HL-60 (cell line): ENCODE measurements at regions not wholly inside any gene's neighbourhood (a gene's known extent, or its start where the extent isn't known, plus 50 kb on each side); places are given as distances from the start of the nearest gene placed in this dataset.

ENCODE experiments used
- DNase-seq, 2 experiments: peaks; one replicate each; pipeline ENCODE4 v3.0.0-alpha.2; 2010 to 2020; ENCODE audit warnings: low read depth in 1 of 2, low spot score in 1 of 2
- H3K27ac ChIP-seq: fragments of 250-450 bp; sonication (Bioruptor Pico); replicated peaks from 2 replicates; pipeline ENCODE4 v1.5.1; 2020; ENCODE audit warnings: mild to moderate bottlenecking, moderate library complexity
- H3K27me3 ChIP-seq: fragments of 250-450 bp; sonication (Bioruptor Pico); 2 replicates; pipeline ENCODE4 v1.5.1; 2021; ENCODE audit warnings: mild to moderate bottlenecking, moderate library complexity; ENCODE audit not compliant: insufficient read depth, poor library complexity, severe bottlenecking
- H3K4me3 ChIP-seq: replicated peaks from 2 replicates; pipeline ENCODE4 v1.5.1; 2011; ENCODE audit warnings: mild to moderate bottlenecking, control low read depth, low read length; ENCODE audit not compliant: insufficient read depth
- CTCF ChIP-seq: IDR thresholded peaks from one replicate; pipeline ENCODE4 v1.5.1; 2011; ENCODE audit warnings: low read length, control low read depth, inconsistent platforms; ENCODE audit not compliant: insufficient read depth
- GABPA ChIP-seq: IDR thresholded peaks from 2 replicates; pipeline ENCODE4 v1.6.1; 2012; ENCODE audit warnings: low read depth
- POLR2AphosphoS5 ChIP-seq: IDR thresholded peaks from 2 replicates; pipeline ENCODE4 v1.6.1; 2012; ENCODE audit warnings: low read depth
- REST ChIP-seq: IDR thresholded peaks from 2 replicates; pipeline ENCODE4 v1.6.1; 2012; ENCODE audit warnings: low read depth; ENCODE audit not compliant: insufficient replicate concordance
- SPI1 ChIP-seq: IDR thresholded peaks from 2 replicates; pipeline ENCODE4 v1.6.1; 2012; ENCODE audit warnings: low read depth, mild to moderate bottlenecking, borderline replicate concordance

GRCh38 chrX:39541881-39542280, 555.9 kb downstream of the BCOR start:
- Histone ChIP-seq H3K27ac (no peak overlapping the region), H3K27me3 (no peaks in the 10 kb centered on the region), H3K4me3 (no peak overlapping the region)
- TF ChIP-seq POLR2AphosphoS5 (no peak), SPI1 (no peak), CTCF (no peak), GABPA (no peak), REST (no peak)
- DNase-seq: no peak

GRCh38 chrX:39542316-39542715, 555.4 kb downstream of the BCOR start:
- H3K4me3 ChIP-seq: no peak overlapping the region
- TF ChIP-seq CTCF: no peak
- TF ChIP-seq GABPA: no peak
- no peak for TF ChIP-seq SPI1
- TF ChIP-seq POLR2AphosphoS5: no peak
- TF ChIP-seq REST: no peak
- DNase-seq: no peak
- H3K27ac ChIP-seq: no peak overlapping the region
- no peaks in the 10 kb centered on the region for H3K27me3 ChIP-seq

GRCh38 chrX:39550795-39551361, 546.9 kb downstream of the BCOR start:
- Histone ChIP-seq H3K27ac (no peak overlapping the region), H3K4me3 (no peak overlapping the region), H3K27me3 (no peaks in the 10 kb centered on the region)
- TF ChIP-seq SPI1 (no peak), POLR2AphosphoS5 (no peak), REST (no peak), CTCF (no peak), GABPA (no peak)
- no peak for DNase-seq
